ENCODE measurements at regions not wholly inside any gene's neighbourhood (a gene's known extent, or its start where the extent isn't known, plus 50 kb on each side); places are given as distances from the start of the nearest gene placed in this dataset.

DNA sequence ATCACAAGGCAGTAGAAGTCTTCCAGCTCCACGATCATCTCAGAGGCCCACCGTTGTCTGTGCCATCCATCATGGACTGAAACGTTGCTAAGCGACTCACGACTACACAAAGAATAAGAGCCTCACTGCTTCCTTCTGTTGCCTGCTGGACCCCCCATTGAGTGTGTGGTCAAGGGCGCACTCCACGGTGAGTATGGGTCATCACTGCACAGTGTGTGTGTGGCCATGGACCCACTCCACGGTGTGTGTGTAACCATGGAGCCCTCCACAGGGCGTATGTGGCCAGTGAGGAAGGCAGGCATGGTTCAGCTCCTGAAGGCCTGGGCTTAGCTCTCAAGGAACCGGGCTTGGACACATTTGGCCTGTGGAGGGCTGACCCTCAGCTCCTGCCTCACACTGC lies 123.4 kb upstream of the AFDN start (continued):
- no peak for TF ChIP-seq ZNF462 (CRISPR knock-in tag; IDR thresholded peaks at IDR 0.05)

GRCh38 chr6:167703781-167704180 lies 122.9 kb upstream of the AFDN start:
- Histone ChIP-seq H3K36me3 (ENCODE audit: insufficient read depth) (no peaks in the 10 kb centered on the region), H4K20me1 (replicated peaks; ENCODE audit: insufficient read depth) (no peaks in the 10 kb centered on the region), H3K4me3 (no peak overlapping the region), H3K9me2 (ENCODE audit: insufficient read depth) (no peaks in the 10 kb centered on the region), H3K27ac (ENCODE audit: low read depth) (no peak overlapping the region), H3K4me2 (no peak overlapping the region), H3F3A (replicated peaks; ENCODE audit: low read depth) (no peaks in the 10 kb centered on the region), H3K79me2 (replicated peaks; ENCODE audit: insufficient read depth) (no peaks in the 10 kb centered on the region), H3K4me1 (ENCODE audit: insufficient read depth) (0 out of 2 replicates have a peak, but pooled peaks cover 9% of the 10 kb centered on the region), H3K27me3 (ENCODE audit: insufficient read depth) (no peaks in the 10 kb centered on the region), H2AFZ (no peak overlapping the region)
- Mint-ChIP-seq H3K27me3 (ENCODE audit: insufficient read depth, low read depth, poor library complexity) (peaks cover 10% of the 10 kb centered on the region), H3K4me3 (no peak overlapping the region), H3K9me3 (no peaks in the 10 kb centered on the region; the same call in 2 of the 3 replicates), H3K27ac (no peak overlapping the region), H3K4me1 (peaks cover 13% of the 10 kb centered on the region), H3K36me3 (ENCODE audit: low read depth) (no peaks in the 10 kb centered on the region)
- TF ChIP-seq ZNF462 (CRISPR knock-in tag; IDR thresholded peaks at IDR 0.05): no peak
- DNase-seq (ENCODE audit: low spot score) (no peak), ATAC-seq (no peak)
